ENCODE measurements at regions not wholly inside any gene's neighbourhood (a gene's known extent, or its start where the extent isn't known, plus 50 kb on each side); places are given as distances from the start of the nearest gene placed in this dataset.

DNA sequence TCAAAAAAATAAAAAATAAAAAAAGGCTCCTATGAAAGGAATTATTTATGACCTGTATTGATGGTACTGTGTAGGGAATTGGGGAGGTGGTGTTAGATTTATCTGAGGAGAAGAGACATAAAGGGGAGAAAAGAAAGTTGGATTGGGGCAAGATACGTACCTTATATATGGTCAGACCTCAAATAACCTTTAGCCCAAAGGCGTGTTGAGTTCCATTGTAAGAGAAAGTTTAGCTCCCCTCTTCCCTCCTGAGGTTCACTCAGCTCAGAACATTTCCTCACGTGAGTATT, 296.9 kb downstream of the ADGB start:
- Histone ChIP-seq H3K9ac (ENCODE audit: insufficient read depth, low read length) (no peak overlapping the region), H3K27ac (ENCODE audit: insufficient read depth, low read length) (no peak overlapping the region), H3K27me3 (ENCODE audit: control insufficient read depth, insufficient read depth, low read length) (no peaks in the 10 kb centered on the region), H4K20me1 (ENCODE audit: control insufficient read depth, extremely low read depth, insufficient read depth, low read length) (no peaks in the 10 kb centered on the region), H3K4me3 (replicated peaks in 1 of 4; ENCODE audit: control extremely low read depth in 1 of 4, insufficient read depth in 1 of 4, low read depth in 3 of 4, low read length in 4 of 4) (no peak overlapping the region), H3K79me2 (ENCODE audit: control insufficient read depth, insufficient read depth, low read length) (no peaks in the 10 kb centered on the region), H3K4me1 (ENCODE audit: control insufficient read depth, extremely low read depth, insufficient read depth, low read length) (peaks cover 5% of the 10 kb centered on the region), H2AFZ (ENCODE audit: low read length) (no peak overlapping the region), H3K9me3 (ENCODE audit: control insufficient read depth, insufficient read depth, low read depth, low read length) (no peaks in the 10 kb centered on the region), H3K36me3 (ENCODE audit: control insufficient read depth, insufficient read depth, low read length) (no peaks in the 10 kb centered on the region), H3K4me2 (ENCODE audit: extremely low read depth, insufficient read depth, low read length) (no peak overlapping the region)
- no peak for DNase-seq (ENCODE audit: low read depth in 2 of 2)
- no peak for TF ChIP-seq EZH2 (IDR thresholded peaks at IDR 0.05; ENCODE audit: low read length, missing control alignments)
- TF ChIP-seq, protein P1, sequence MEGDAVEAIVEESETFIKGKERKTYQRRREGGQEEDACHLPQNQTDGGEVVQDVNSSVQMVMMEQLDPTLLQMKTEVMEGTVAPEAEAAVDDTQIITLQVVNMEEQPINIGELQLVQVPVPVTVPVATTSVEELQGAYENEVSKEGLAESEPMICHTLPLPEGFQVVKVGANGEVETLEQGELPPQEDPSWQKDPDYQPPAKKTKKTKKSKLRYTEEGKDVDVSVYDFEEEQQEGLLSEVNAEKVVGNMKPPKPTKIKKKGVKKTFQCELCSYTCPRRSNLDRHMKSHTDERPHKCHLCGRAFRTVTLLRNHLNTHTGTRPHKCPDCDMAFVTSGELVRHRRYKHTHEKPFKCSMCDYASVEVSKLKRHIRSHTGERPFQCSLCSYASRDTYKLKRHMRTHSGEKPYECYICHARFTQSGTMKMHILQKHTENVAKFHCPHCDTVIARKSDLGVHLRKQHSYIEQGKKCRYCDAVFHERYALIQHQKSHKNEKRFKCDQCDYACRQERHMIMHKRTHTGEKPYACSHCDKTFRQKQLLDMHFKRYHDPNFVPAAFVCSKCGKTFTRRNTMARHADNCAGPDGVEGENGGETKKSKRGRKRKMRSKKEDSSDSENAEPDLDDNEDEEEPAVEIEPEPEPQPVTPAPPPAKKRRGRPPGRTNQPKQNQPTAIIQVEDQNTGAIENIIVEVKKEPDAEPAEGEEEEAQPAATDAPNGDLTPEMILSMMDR (conservative IDR thresholded peaks at IDR 0.05 in 1 of 2, IDR thresholded peaks at IDR 0.05 in 1 of 2; ENCODE audit: low read depth in 1 of 2, low read length in 2 of 2), result no peak

DNA sequence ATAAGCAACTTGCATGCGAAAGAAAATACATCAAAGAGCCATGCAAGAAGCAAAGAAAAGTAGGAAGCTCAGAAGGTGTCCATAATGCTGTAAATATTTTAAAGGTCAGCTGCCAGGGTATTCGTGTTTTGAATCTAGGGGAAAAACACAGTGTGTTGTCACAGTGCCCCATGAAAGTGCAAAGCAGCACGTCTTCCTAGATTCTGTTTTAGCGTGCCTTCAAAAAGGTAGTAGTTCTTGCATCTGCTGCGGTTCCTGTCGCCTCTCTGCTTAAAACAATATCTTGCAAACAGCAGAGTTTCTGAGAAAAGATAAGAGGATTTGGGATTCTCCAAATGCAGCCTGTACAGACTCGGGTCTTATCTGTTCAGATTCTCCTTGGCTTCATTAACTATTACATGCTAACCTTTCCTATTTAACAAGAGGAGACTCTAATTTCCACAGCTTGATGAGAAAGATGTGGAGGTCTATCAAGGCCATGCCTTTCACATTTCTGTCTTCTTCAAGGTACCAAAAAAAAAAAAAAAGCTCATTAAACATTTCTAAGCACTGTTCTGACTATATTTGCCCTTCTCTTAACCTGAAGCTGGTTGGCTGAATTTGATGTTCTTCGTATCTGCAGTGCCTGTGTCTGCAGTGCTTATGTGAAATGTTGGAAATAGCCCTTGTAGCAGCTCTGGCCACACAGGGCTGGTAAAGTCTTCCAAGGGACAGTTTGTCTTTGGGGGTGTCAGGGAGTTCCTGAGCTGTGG, 297.5 kb downstream of the ADGB start:
- no peak overlapping the region for H2AFZ ChIP-seq (ENCODE audit: low read length)
- H3K36me3 ChIP-seq (ENCODE audit: control insufficient read depth, insufficient read depth, low read length), result no peaks in the 10 kb centered on the region
- no peak for TF ChIP-seq EZH2 (IDR thresholded peaks at IDR 0.05; ENCODE audit: low read length, missing control alignments)
- TF ChIP-seq, protein P1 (conservative IDR thresholded peaks at IDR 0.05 in 1 of 2, IDR thresholded peaks at IDR 0.05 in 1 of 2; ENCODE audit: low read depth in 1 of 2, low read length in 2 of 2), result no peak
- H3K4me2 ChIP-seq (ENCODE audit: extremely low read depth, insufficient read depth, low read length), result no peak overlapping the region
- H4K20me1 ChIP-seq (ENCODE audit: control insufficient read depth, extremely low read depth, insufficient read depth, low read length), result no peaks in the 10 kb centered on the region
- H3K9ac ChIP-seq (ENCODE audit: insufficient read depth, low read length), result no peak overlapping the region
- no peak overlapping the region for H3K27ac ChIP-seq (ENCODE audit: insufficient read depth, low read length)
- no peaks in the 10 kb centered on the region for H3K27me3 ChIP-seq (ENCODE audit: control insufficient read depth, insufficient read depth, low read length)
- H3K79me2 ChIP-seq (ENCODE audit: control insufficient read depth, insufficient read depth, low read length), result no peaks in the 10 kb centered on the region
- peaks cover 3% of the 10 kb centered on the region for H3K4me1 ChIP-seq (ENCODE audit: control insufficient read depth, extremely low read depth, insufficient read depth, low read length)
- H3K4me3 ChIP-seq (replicated peaks in 1 of 4; ENCODE audit: control extremely low read depth in 1 of 4, insufficient read depth in 1 of 4, low read depth in 3 of 4, low read length in 4 of 4), result no peak overlapping the region
- DNase-seq (ENCODE audit: low read depth in 2 of 2), result no peak
- H3K9me3 ChIP-seq (ENCODE audit: control insufficient read depth, insufficient read depth, low read depth, low read length), result no peaks in the 10 kb centered on the region

DNA sequence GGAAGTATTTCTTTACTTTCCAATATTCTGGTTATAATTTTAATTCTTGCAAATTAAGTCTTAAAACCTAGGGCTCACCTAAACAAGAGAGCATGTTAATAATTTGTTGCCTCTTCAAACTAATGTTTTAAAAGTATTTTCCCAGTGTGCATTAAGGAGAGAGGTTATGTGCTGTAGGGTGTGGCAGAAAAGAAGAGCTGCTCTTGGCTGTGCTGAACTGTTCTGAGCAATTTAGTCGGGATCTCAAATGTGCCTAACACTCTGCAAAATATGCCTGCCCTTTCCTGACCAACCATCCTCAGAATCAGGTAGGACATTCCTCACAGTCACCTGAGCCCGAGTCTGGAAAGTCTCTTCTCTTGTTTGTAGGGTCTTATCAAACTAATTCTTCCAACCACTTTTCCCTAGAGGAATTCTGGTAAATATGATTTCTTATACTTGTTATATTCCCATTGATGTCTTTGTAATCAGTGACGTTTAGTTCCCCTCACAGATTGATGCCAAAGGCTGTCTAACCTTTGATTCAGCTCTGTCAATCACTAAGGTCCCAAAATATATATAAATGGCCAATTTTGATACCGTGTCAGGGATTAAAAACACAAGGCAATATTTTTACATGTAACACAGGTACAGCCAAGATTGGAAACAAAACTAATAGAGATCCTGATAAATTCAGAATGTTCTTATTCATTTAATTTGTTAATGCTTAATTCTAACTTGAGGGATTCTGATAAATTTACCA, 298.4 kb downstream of the ADGB start:
- H3K79me2 ChIP-seq (ENCODE audit: control insufficient read depth, insufficient read depth, low read length), result no peaks in the 10 kb centered on the region
- no peaks in the 10 kb centered on the region for H4K20me1 ChIP-seq (ENCODE audit: control insufficient read depth, extremely low read depth, insufficient read depth, low read length)
- H3K9me3 ChIP-seq (ENCODE audit: control insufficient read depth, insufficient read depth, low read depth, low read length), result no peaks in the 10 kb centered on the region
- no peak overlapping the region for H3K9ac ChIP-seq (ENCODE audit: insufficient read depth, low read length)
- H3K4me1 ChIP-seq (ENCODE audit: control insufficient read depth, extremely low read depth, insufficient read depth, low read length), result no peaks in the 10 kb centered on the region
- no peak overlapping the region for H3K4me3 ChIP-seq (replicated peaks in 1 of 4; ENCODE audit: control extremely low read depth in 1 of 4, insufficient read depth in 1 of 4, low read depth in 3 of 4, low read length in 4 of 4)
- H3K4me2 ChIP-seq (ENCODE audit: extremely low read depth, insufficient read depth, low read length), result no peak overlapping the region
- DNase-seq (ENCODE audit: low read depth in 2 of 2), result no peak
- no peak overlapping the region for H3K27ac ChIP-seq (ENCODE audit: insufficient read depth, low read length)
- TF ChIP-seq, protein P1 (conservative IDR thresholded peaks at IDR 0.05 in 1 of 2, IDR thresholded peaks at IDR 0.05 in 1 of 2; ENCODE audit: low read depth in 1 of 2, low read length in 2 of 2), result no peak
- no peak for TF ChIP-seq EZH2 (IDR thresholded peaks at IDR 0.05; ENCODE audit: low read length, missing control alignments)
- H3K27me3 ChIP-seq (ENCODE audit: control insufficient read depth, insufficient read depth, low read length), result no peaks in the 10 kb centered on the region
- no peaks in the 10 kb centered on the region for H3K36me3 ChIP-seq (ENCODE audit: control insufficient read depth, insufficient read depth, low read length)
- H2AFZ ChIP-seq (ENCODE audit: low read length), result no peak overlapping the region
